Skeletal muscle satellite cell (primary cell): ENCODE measurements at regions not wholly inside any gene's neighbourhood (a gene's known extent, or its start where the extent isn't known, plus 50 kb on each side); places are given as distances from the start of the nearest gene placed in this dataset.
"Not testable (repeated sequence)": the region's sequence is repeated elsewhere in the genome, so short reads cannot be mapped to it uniquely, and the experiment has no call there.

Source experiments
- H3K27me3 ChIP-seq: 2 replicates; pipeline ENCODE4 v1.7.0; 2013; ENCODE audit warnings: low read length; ENCODE audit not compliant: control insufficient read depth, insufficient read depth
- H3K36me3 ChIP-seq: 2 replicates; pipeline ENCODE4 v1.7.0; 2013; ENCODE audit warnings: mild to moderate bottlenecking, control low read depth, low read length; ENCODE audit not compliant: insufficient read depth
- H3K4me1 ChIP-seq: 2 replicates; pipeline ENCODE4 v1.7.0; 2013; ENCODE audit warnings: low read length; ENCODE audit not compliant: control insufficient read depth, insufficient read depth
- H3K4me2 ChIP-seq: 2 replicates; pipeline ENCODE4 v1.7.0; 2013; ENCODE audit warnings: mild to moderate bottlenecking, low read length
- H3K4me3 ChIP-seq: 2 replicates; pipeline ENCODE4 v1.7.0; 2013; ENCODE audit warnings: low read length
- H3K9ac ChIP-seq: 2 replicates; pipeline ENCODE4 v1.7.0; 2013; ENCODE audit warnings: mild to moderate bottlenecking, low read depth, low read length, moderate library complexity
- H3K9me3 ChIP-seq: replicated peaks from 2 replicates; pipeline ENCODE4 v1.7.0; 2013; ENCODE audit warnings: mild to moderate bottlenecking, control low read depth, low read length

GRCh38 chr14:86084097-86084496 is 554.2 kb downstream of the FLRT2 start:
- H3K4me3 ChIP-seq: no peak overlapping the region
- peaks cover 2% of the 10 kb centered on the region for H3K9me3 ChIP-seq
- H3K27me3 ChIP-seq: no peaks in the 10 kb centered on the region
- H3K4me1 ChIP-seq: no peaks in the 10 kb centered on the region
- no peak overlapping the region for H3K9ac ChIP-seq
- H3K4me2 ChIP-seq: no peak overlapping the region
- no peaks in the 10 kb centered on the region for H3K36me3 ChIP-seq

- Histone ChIP-seq H3K4me3 (no peak overlapping the region), H3K27me3 (no peaks in the 10 kb centered on the region), H3K4me1 (no peaks in the 10 kb centered on the region), H3K9me3 (peaks cover 2% of the 10 kb centered on the region), H3K9ac (no peak overlapping the region), H3K4me2 (no peak overlapping the region), H3K36me3 (no peaks in the 10 kb centered on the region)
Measured at GRCh38 chr14:86083616-86084015, 553.7 kb downstream of the FLRT2 start.

- H3K36me3 ChIP-seq: no peaks in the 10 kb centered on the region
- no peaks in the 10 kb centered on the region for H3K27me3 ChIP-seq
- no peaks in the 10 kb centered on the region for H3K4me1 ChIP-seq
- no peaks in the 10 kb centered on the region for H3K9me3 ChIP-seq
- H3K4me3 ChIP-seq: no peak overlapping the region
- no peak overlapping the region for H3K9ac ChIP-seq
- no peak overlapping the region for H3K4me2 ChIP-seq
Measured at GRCh38 chr14:86072116-86072894, 542.4 kb downstream of the FLRT2 start.

- H3K9ac ChIP-seq: no peak overlapping the region
- no peaks in the 10 kb centered on the region for H3K4me1 ChIP-seq
- H3K27me3 ChIP-seq: no peaks in the 10 kb centered on the region
- H3K36me3 ChIP-seq: no peaks in the 10 kb centered on the region
- no peak overlapping the region for H3K4me2 ChIP-seq
- no peak overlapping the region for H3K4me3 ChIP-seq
- H3K9me3 ChIP-seq: no peaks in the 10 kb centered on the region
Measured at GRCh38 chr14:86066651-86067050, 536.7 kb downstream of the FLRT2 start.

GRCh38 chr14:86065407-86065806 is 535.5 kb downstream of the FLRT2 start:
- H3K9ac ChIP-seq: no peak overlapping the region
- no peaks in the 10 kb centered on the region for H3K4me1 ChIP-seq
- H3K4me3 ChIP-seq: no peak overlapping the region
- H3K9me3 ChIP-seq: no peaks in the 10 kb centered on the region
- no peak overlapping the region for H3K4me2 ChIP-seq
- H3K27me3 ChIP-seq: no peaks in the 10 kb centered on the region
- no peaks in the 10 kb centered on the region for H3K36me3 ChIP-seq

- not testable (repeated sequence) for H3K9me3 ChIP-seq, H3K4me1 ChIP-seq, H3K4me3 ChIP-seq, H3K36me3 ChIP-seq, H3K4me2 ChIP-seq, H3K27me3 ChIP-seq, H3K9ac ChIP-seq
Measured at GRCh38 chr14:86064595-86064994, 534.7 kb downstream of the FLRT2 start.

GRCh38 chr14:86057018-86057667 is 527.2 kb downstream of the FLRT2 start:
- Histone ChIP-seq H3K4me1 (no peaks in the 10 kb centered on the region), H3K9ac (no peak overlapping the region), H3K27me3 (no peaks in the 10 kb centered on the region), H3K4me2 (no peak overlapping the region), H3K4me3 (no peak overlapping the region), H3K9me3 (no peaks in the 10 kb centered on the region), H3K36me3 (no peaks in the 10 kb centered on the region)

GRCh38 chr14:86055512-86056075 is 525.6 kb downstream of the FLRT2 start:
- H3K9ac ChIP-seq: no peak overlapping the region
- H3K4me3 ChIP-seq: no peak overlapping the region
- H3K9me3 ChIP-seq: no peaks in the 10 kb centered on the region
- H3K4me1 ChIP-seq: no peaks in the 10 kb centered on the region
- H3K36me3 ChIP-seq: no peaks in the 10 kb centered on the region
- H3K27me3 ChIP-seq: no peaks in the 10 kb centered on the region
- no peak overlapping the region for H3K4me2 ChIP-seq

GRCh38 chr14:86052868-86053267 is 522.9 kb downstream of the FLRT2 start:
- no peak overlapping the region for H3K4me3 ChIP-seq
- no peaks in the 10 kb centered on the region for H3K9me3 ChIP-seq
- H3K9ac ChIP-seq: no peak overlapping the region
- no peaks in the 10 kb centered on the region for H3K27me3 ChIP-seq
- no peaks in the 10 kb centered on the region for H3K4me1 ChIP-seq
- no peak overlapping the region for H3K4me2 ChIP-seq
- H3K36me3 ChIP-seq: no peaks in the 10 kb centered on the region

GRCh38 chr14:86050757-86051156 is 520.8 kb downstream of the FLRT2 start:
- Histone ChIP-seq H3K9me3 (no peaks in the 10 kb centered on the region), H3K27me3 (no peaks in the 10 kb centered on the region), H3K9ac (no peak overlapping the region), H3K4me2 (no peak overlapping the region), H3K4me1 (no peaks in the 10 kb centered on the region), H3K4me3 (no peak overlapping the region), H3K36me3 (no peaks in the 10 kb centered on the region)

- no peaks in the 10 kb centered on the region for H3K4me1 ChIP-seq
- H3K9me3 ChIP-seq: no peaks in the 10 kb centered on the region
- H3K4me2 ChIP-seq: no peak overlapping the region
- H3K27me3 ChIP-seq: no peaks in the 10 kb centered on the region
- H3K36me3 ChIP-seq: no peaks in the 10 kb centered on the region
- no peak overlapping the region for H3K9ac ChIP-seq
- H3K4me3 ChIP-seq: no peak overlapping the region
Measured at GRCh38 chr14:86050072-86050683, 520.2 kb downstream of the FLRT2 start.
